Activated B cell treated with CpG ODN at 0.5 μM for 24 hours (primary cell): ENCODE measurements at regions not wholly inside any gene's neighbourhood (a gene's known extent, or its start where the extent isn't known, plus 50 kb on each side); places are given as distances from the start of the nearest gene placed in this dataset.

Experiments used
- ATAC-seq: fragments of 200-7000 bp; cut with Tn5 transposase; one replicate; pipeline ENCODE4 v1.10.0; 2021; ENCODE audit warnings: low read depth, mild to moderate bottlenecking, moderate library complexity
- CTCF ChIA-PET: fragments of 350-600 bp; sonication (Branson Sonifier 250); formaldehyde crosslinking; loops from one replicate; lab custom pipeline; 2021; ENCODE audit warnings: antibody characterized with exemption; lab: Charles Lee
- POLR2A ChIA-PET: fragments of 350-600 bp; sonication (Branson Sonifier 250); formaldehyde crosslinking; loops from one replicate; lab custom pipeline; 2021; ENCODE audit warnings: antibody characterized with exemption; lab: Charles Lee
- DNase-seq: peaks from one replicate; pipeline ENCODE4 v3.0.0; 2022
- H3K27ac Mint-ChIP-seq: one replicate; pipeline ENCODE4 v1.8.0; 2020; ENCODE audit warnings: mixed read lengths
- H3K27me3 Mint-ChIP-seq: one replicate; pipeline ENCODE4 v1.8.0; 2021; ENCODE audit warnings: mixed read lengths
- H3K36me3 Mint-ChIP-seq: one replicate; pipeline ENCODE4 v1.8.0; 2021; ENCODE audit warnings: low read depth, mixed read lengths
- H3K4me1 Mint-ChIP-seq: one replicate; pipeline ENCODE4 v1.8.0; 2021; ENCODE audit warnings: mixed read lengths
- H3K4me3 Mint-ChIP-seq: one replicate; pipeline ENCODE4 v1.8.0; 2020; ENCODE audit warnings: mild to moderate bottlenecking, mixed read lengths
- H3K9me3 Mint-ChIP-seq: one replicate; pipeline ENCODE4 v1.8.0; 2020; ENCODE audit warnings: mixed read lengths
- CTCF ChIP-seq: fragments of 200-600 bp; IDR thresholded peaks from one replicate; pipeline ENCODE4 v1.8.0; 2022; ENCODE audit warnings: antibody characterized with exemption, mild to moderate bottlenecking
- intact Hi-C: fragments of 100-400 bp; cut with micrococcal nuclease; formaldehyde crosslinking; loops from one replicate; pipeline ENCODE4 v1.15.1; 2024

- peaks cover 15% of the 10 kb centered on the region for H3K9me3 Mint-ChIP-seq
- H3K4me3 Mint-ChIP-seq: no peak overlapping the region
- H3K36me3 Mint-ChIP-seq: no peaks in the 10 kb centered on the region
- H3K27me3 Mint-ChIP-seq: no peaks in the 10 kb centered on the region
- ChIA-PET POLR2A (no interaction called here), CTCF (interaction anchor here (1.5 kb wide), 1 partner anchor 15 kb away, joined by 3 read pairs; no protein-coding TSS in a partner anchor)
- no peak for TF ChIP-seq CTCF
- intact Hi-C loops: no loop called here
- H3K4me1 Mint-ChIP-seq: peaks cover 6% of the 10 kb centered on the region
- no peak overlapping the region for H3K27ac Mint-ChIP-seq
- no peak for DNase-seq
- no peak for ATAC-seq
These were observed 116.8 kb upstream of the AGR3 start for GRCh38 chr7:16998481-16999051.

- H3K36me3 Mint-ChIP-seq: no peaks in the 10 kb centered on the region
- DNase-seq (no peak), ATAC-seq (no peak)
- CTCF ChIA-PET: interaction anchor here (1.5 kb wide), 1 partner anchor 16 kb away, joined by 3 read pairs; no protein-coding TSS in a partner anchor
- no peak for TF ChIP-seq CTCF
- no peak overlapping the region for H3K4me3 Mint-ChIP-seq
- peaks cover 6% of the 10 kb centered on the region for H3K4me1 Mint-ChIP-seq
- H3K27ac Mint-ChIP-seq: no peak overlapping the region
- no peaks in the 10 kb centered on the region for H3K27me3 Mint-ChIP-seq
- H3K9me3 Mint-ChIP-seq: peaks cover 15% of the 10 kb centered on the region
- POLR2A ChIA-PET: no interaction called here
- intact Hi-C loops: no loop called here
These were observed 117.9 kb upstream of the AGR3 start for GRCh38 chr7:16999541-17000267.

- H3K27ac Mint-ChIP-seq: no peak overlapping the region
- CTCF ChIA-PET: interaction anchor here (0.8 kb wide), 1 partner anchor 297 kb away, joined by 3 read pairs; no protein-coding TSS in a partner anchor
These were observed 123.5 kb upstream of the AGR3 start for GRCh38 chr7:17005271-17005670.

GRCh38 chr7:17007841-17008240 is 126.1 kb upstream of the AGR3 start:
- Mint-ChIP-seq H3K27me3 (peaks cover 3% of the 10 kb centered on the region), H3K27ac (no peak overlapping the region), H3K4me3 (no peak overlapping the region), H3K36me3 (no peaks in the 10 kb centered on the region), H3K9me3 (no peaks in the 10 kb centered on the region), H3K4me1 (peaks cover 6% of the 10 kb centered on the region)
- no peak for TF ChIP-seq CTCF
- intact Hi-C loops: no loop called here
- ChIA-PET POLR2A (no interaction called here), CTCF (interaction anchor here (0.7 to 2.1 kb wide), 6 partner anchors 12 to 526 kb away, joined by 3 to 21 read pairs (median 4); no protein-coding TSS in a partner anchor)
- ATAC-seq (no peak), DNase-seq (no peak)

More at GRCh38 chr7:17005271-17005670, 123.5 kb upstream of the AGR3 start:
- no peak for DNase-seq
- Mint-ChIP-seq H3K4me1 (no peaks in the 10 kb centered on the region), H3K36me3 (no peaks in the 10 kb centered on the region), H3K27me3 (peaks cover 3% of the 10 kb centered on the region), H3K4me3 (no peak overlapping the region), H3K9me3 (no peaks in the 10 kb centered on the region)
- intact Hi-C loops: no loop called here
- ATAC-seq: no peak
- POLR2A ChIA-PET: interaction anchor here (0.6 kb wide), 1 partner anchor 973 kb away, joined by 3 read pairs; no protein-coding TSS in a partner anchor
- TF ChIP-seq CTCF: no peak

GRCh38 chr7:17009007-17009719 is 127.4 kb upstream of the AGR3 start:
- TF ChIP-seq CTCF: peak; percentile 29
- H3K4me3 Mint-ChIP-seq: no peak overlapping the region
- H3K36me3 Mint-ChIP-seq: no peaks in the 10 kb centered on the region
- H3K27ac Mint-ChIP-seq: no peak overlapping the region
- DNase-seq: no peak
- peaks cover 3% of the 10 kb centered on the region for H3K27me3 Mint-ChIP-seq
- no peaks in the 10 kb centered on the region for H3K9me3 Mint-ChIP-seq
- H3K4me1 Mint-ChIP-seq: peaks cover 6% of the 10 kb centered on the region
- intact Hi-C loops: loop anchor here (1.0 kb wide), 4 partner anchors 225 to 670 kb away; no protein-coding TSS in a partner anchor
- ChIA-PET CTCF (interaction anchor here (1.2 to 2.1 kb wide), 7 partner anchors 11 to 525 kb away, joined by 3 to 21 read pairs (median 3); partner anchors contain the start of gene AHR), POLR2A (no interaction called here)
- ATAC-seq: no peak
